Lower leg skin (tissue), 3 donors: ENCODE measurements at regions not wholly inside any gene's neighbourhood (a gene's known extent, or its start where the extent isn't known, plus 50 kb on each side); places are given as distances from the start of the nearest gene placed in this dataset.
"Not testable (repeated sequence)": the region's sequence is repeated elsewhere in the genome, so short reads cannot be mapped to it uniquely, and the experiment has no call there.

Experiments
- CTCF ChIP-seq, 3 donors: fragments of 450-650 bp; IDR thresholded peaks; one replicate each; pipeline ENCODE4 v1.5.1; 2016; ENCODE audit warnings: antibody characterized with exemption in 3 of 3, mild to moderate bottlenecking in 3 of 3, moderate library complexity in 2 of 3
- POLR2A ChIP-seq, 2 donors: fragments of 450-650 bp; IDR thresholded peaks; one replicate each; pipeline ENCODE4 v1.6.1; 2016 to 2017; ENCODE audit warnings: antibody characterized with exemption in 2 of 2, mild to moderate bottlenecking in 1 of 2, moderate library complexity in 1 of 2

GRCh38 chr6:131445356-131445755, 127.7 kb upstream of the ARG1 start:
- TF ChIP-seq CTCF, POLR2A (IDR thresholded peaks at IDR 0.05): not testable (repeated sequence)
